ENCODE measurements at regions not wholly inside any gene's neighbourhood (a gene's known extent, or its start where the extent isn't known, plus 50 kb on each side); places are given as distances from the start of the nearest gene placed in this dataset.

DNA sequence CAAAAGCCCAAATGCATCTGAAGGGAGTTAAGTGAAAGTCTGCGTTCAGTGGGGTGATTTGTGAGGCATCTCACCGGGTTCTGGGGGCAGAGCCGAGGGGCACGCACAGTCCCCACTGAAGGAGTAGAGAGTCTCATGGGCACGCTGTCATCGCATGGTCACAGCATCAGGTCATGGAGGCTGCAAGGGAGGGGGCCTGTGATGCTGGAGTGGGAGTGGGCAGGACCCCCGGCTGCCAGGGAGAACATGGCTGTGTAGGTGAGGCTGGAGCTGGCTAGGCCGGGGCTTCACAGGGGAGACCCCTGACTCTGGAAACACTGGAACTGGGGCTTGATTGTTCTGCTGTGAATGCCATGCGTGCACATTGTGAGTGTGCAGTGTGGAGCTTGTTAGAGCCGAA lies 360.5 kb downstream of the IRX2 start:
- TF ChIP-seq, protein P1, sequence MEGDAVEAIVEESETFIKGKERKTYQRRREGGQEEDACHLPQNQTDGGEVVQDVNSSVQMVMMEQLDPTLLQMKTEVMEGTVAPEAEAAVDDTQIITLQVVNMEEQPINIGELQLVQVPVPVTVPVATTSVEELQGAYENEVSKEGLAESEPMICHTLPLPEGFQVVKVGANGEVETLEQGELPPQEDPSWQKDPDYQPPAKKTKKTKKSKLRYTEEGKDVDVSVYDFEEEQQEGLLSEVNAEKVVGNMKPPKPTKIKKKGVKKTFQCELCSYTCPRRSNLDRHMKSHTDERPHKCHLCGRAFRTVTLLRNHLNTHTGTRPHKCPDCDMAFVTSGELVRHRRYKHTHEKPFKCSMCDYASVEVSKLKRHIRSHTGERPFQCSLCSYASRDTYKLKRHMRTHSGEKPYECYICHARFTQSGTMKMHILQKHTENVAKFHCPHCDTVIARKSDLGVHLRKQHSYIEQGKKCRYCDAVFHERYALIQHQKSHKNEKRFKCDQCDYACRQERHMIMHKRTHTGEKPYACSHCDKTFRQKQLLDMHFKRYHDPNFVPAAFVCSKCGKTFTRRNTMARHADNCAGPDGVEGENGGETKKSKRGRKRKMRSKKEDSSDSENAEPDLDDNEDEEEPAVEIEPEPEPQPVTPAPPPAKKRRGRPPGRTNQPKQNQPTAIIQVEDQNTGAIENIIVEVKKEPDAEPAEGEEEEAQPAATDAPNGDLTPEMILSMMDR (IDR thresholded peaks at IDR 0.05; ENCODE audit: insufficient read depth, low read depth, low read length) = no peak
- TF ChIP-seq EZH2 (IDR thresholded peaks at IDR 0.05; ENCODE audit: insufficient read depth, low read length) = no peak

All from astrocyte (in vitro differentiated cells and primary cell).